ENCODE measurements at regions not wholly inside any gene's neighbourhood (a gene's known extent, or its start where the extent isn't known, plus 50 kb on each side); places are given as distances from the start of the nearest gene placed in this dataset.
A peak's percentile ranks its signal among the peaks of the same experiment; 100 is the strongest.

DNA sequence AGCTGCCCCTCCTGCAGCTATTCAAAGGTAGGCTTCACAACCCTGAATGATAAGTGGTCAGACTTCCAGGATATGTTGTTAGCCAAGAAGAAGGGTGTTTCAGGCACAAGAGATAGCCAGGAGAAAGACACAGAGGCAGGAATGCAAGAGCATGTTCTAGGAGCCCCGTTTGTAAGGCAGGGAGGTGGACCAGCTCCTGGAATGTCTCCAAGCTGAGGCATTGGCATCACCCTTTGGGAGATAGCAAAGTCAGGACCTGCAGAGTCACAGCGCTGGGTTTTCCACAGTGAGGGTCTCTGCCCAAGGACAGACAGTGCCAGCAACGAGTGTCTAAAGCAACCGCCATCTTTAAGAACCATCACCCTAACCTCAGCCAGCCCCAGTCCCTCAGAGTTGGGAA, 484.5 kb upstream of the ZMIZ1 start:
- TF ChIP-seq, protein P1, sequence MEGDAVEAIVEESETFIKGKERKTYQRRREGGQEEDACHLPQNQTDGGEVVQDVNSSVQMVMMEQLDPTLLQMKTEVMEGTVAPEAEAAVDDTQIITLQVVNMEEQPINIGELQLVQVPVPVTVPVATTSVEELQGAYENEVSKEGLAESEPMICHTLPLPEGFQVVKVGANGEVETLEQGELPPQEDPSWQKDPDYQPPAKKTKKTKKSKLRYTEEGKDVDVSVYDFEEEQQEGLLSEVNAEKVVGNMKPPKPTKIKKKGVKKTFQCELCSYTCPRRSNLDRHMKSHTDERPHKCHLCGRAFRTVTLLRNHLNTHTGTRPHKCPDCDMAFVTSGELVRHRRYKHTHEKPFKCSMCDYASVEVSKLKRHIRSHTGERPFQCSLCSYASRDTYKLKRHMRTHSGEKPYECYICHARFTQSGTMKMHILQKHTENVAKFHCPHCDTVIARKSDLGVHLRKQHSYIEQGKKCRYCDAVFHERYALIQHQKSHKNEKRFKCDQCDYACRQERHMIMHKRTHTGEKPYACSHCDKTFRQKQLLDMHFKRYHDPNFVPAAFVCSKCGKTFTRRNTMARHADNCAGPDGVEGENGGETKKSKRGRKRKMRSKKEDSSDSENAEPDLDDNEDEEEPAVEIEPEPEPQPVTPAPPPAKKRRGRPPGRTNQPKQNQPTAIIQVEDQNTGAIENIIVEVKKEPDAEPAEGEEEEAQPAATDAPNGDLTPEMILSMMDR (IDR thresholded peaks at IDR 0.05), result no peak
- TF ChIP-seq POLR2AphosphoS5 (IDR thresholded peaks at IDR 0.05), result no peak
- TF ChIP-seq EP300 (IDR thresholded peaks at IDR 0.05), result no peak
- TF ChIP-seq POLR2A (IDR thresholded peaks at IDR 0.05), result no peak
- 80% methylated on average over 2 to 4 of the region's 4 CpGs for WGBS, 2 donors
- DNase-seq, result no peak
- ATAC-seq (ENCODE audit: low FRiP score in 2 of 2), result no peak
- Histone ChIP-seq H3K27ac (peak overlapping the region in 1 of 4 donors; percentile 40), H3K4me1 (peaks cover 0 to 8% (median 0%) of the 10 kb centered on the region in 4 donors), H3K36me3 (no peaks in the 10 kb centered on the region), H3K4me3 (no peak overlapping the region), H3K9me3 (no peaks in the 10 kb centered on the region), H3K27me3 (no peaks in the 10 kb centered on the region)

DNA sequence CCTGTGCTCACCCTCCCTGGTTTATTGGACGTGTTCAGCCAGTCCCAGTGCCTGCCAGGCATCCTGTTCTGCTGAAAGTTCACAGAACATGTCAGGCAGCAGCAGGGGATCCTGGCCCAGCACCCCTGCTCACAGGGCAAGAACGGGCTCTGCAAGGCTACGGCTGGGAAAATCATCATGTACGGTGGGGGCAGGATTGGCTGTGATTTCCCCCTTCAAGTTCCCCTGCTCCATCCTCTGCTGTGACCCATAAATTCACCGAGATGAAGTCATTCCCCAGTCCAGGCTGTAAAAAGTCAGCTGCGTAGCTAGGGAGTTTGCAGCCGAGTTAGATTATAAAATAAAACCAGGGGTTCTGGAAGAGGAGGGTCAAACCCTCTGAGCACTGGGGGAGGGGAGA, 484.1 kb upstream of the ZMIZ1 start:
- no peak for DNase-seq

DNA sequence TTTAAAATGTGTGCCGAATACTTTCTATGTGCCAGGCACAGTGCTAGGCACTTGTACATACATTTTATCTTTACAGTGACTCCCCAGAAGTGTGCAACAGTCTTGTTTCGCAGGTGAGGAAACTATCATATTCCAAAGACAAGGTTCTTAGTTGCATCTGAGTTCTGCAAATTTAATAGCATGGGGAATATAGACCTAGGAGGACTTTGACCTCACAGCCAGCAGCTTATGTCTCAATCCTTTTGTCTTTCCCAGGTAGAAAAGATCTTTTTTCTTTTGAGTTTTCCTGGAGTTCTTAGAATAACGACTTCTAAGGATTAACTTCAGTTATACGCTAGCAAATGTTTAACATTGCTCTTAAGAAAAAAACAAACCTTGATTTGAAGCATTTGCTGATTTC, 482.8 kb upstream of the ZMIZ1 start:
- WGBS, 2 donors, result 87 to 89% methylated on average over 4 of the region's 4 CpGs

More for the DNA sequence above, 484.1 kb upstream of the ZMIZ1 start:
- H3K27ac ChIP-seq, result peak overlapping the region in 1 of 4 donors; percentile 40
- no peak for ATAC-seq (ENCODE audit: low FRiP score in 2 of 2)
- H3K36me3 ChIP-seq, result no peaks in the 10 kb centered on the region
- H3K9me3 ChIP-seq, result no peaks in the 10 kb centered on the region
- H3K4me1 ChIP-seq, result peaks cover 0 to 8% (median 0%) of the 10 kb centered on the region in 4 donors
- no peaks in the 10 kb centered on the region for H3K27me3 ChIP-seq
- TF ChIP-seq, protein P1 (IDR thresholded peaks at IDR 0.05), result no peak
- TF ChIP-seq POLR2AphosphoS5 (IDR thresholded peaks at IDR 0.05), result no peak
- no peak for TF ChIP-seq EP300 (IDR thresholded peaks at IDR 0.05)
- TF ChIP-seq POLR2A (IDR thresholded peaks at IDR 0.05), result no peak
- H3K4me3 ChIP-seq, result no peak overlapping the region
- 79% methylated on average over 4 to 7 of the region's 7 CpGs for WGBS, 2 donors

DNA sequence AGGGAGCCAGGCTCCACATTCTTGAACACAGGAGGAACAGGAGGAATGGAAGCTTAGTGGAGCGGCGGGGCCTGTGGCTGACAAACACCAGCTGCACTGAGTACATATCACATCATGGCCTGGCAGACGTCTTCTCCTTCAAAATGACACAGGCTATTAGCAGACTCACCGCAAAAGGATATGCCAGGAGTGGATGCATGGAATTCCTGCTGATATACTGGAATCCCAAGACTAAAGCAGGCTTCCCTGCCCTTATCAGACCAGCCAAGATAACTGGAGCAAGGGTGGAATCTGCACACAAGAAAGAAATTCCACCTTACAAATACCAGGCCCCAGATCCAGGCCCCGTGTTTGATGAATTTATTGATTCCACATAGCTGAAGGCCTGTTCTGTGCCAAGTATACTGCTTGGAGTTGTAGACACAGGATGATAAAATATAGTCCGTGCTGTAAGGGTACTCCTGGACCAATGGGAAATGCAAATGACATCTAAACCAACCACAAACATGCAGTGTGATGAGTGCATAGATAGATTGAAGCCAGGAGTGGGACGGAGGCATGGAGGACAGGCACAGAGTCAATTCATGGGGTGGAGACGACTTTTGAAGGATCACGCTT, 480.5 kb upstream of the ZMIZ1 start:
- peaks cover 0 to 8% (median 0%) of the 10 kb centered on the region in 4 donors for H3K4me1 ChIP-seq
- ATAC-seq (ENCODE audit: low FRiP score in 2 of 2) (peak; percentile 73 to 89), DNase-seq (no peak)
- H3K4me3 ChIP-seq, result no peak overlapping the region
- WGBS, 2 donors, result 69 to 72% methylated on average over 8 to 9 of the region's 9 CpGs
- H3K27ac ChIP-seq, result peak overlapping the region in 1 of 4 donors; percentile 2
- H3K27me3 ChIP-seq, result no peaks in the 10 kb centered on the region
- no peaks in the 10 kb centered on the region for H3K36me3 ChIP-seq
- H3K9me3 ChIP-seq, result no peaks in the 10 kb centered on the region
- no peak for TF ChIP-seq POLR2A (IDR thresholded peaks at IDR 0.05)
- TF ChIP-seq POLR2AphosphoS5 (IDR thresholded peaks at IDR 0.05), result peak; percentile 41 to 69
- TF ChIP-seq, protein P1 (IDR thresholded peaks at IDR 0.05), result no peak
- TF ChIP-seq EP300 (IDR thresholded peaks at IDR 0.05), result no peak

More for the DNA sequence above, 482.8 kb upstream of the ZMIZ1 start:
- no peak for TF ChIP-seq POLR2AphosphoS5 (IDR thresholded peaks at IDR 0.05)
- no peak for TF ChIP-seq EP300 (IDR thresholded peaks at IDR 0.05)
- TF ChIP-seq POLR2A (IDR thresholded peaks at IDR 0.05), result no peak
- TF ChIP-seq, protein P1 (IDR thresholded peaks at IDR 0.05), result no peak
- H3K9me3 ChIP-seq, result no peaks in the 10 kb centered on the region
- H3K27ac ChIP-seq, result no peak overlapping the region
- H3K4me1 ChIP-seq, result peaks cover 0 to 8% (median 0%) of the 10 kb centered on the region in 4 donors
- DNase-seq, result no peak
- H3K4me3 ChIP-seq, result no peak overlapping the region
- H3K36me3 ChIP-seq, result no peaks in the 10 kb centered on the region
- no peak for ATAC-seq (ENCODE audit: low FRiP score in 2 of 2)
- H3K27me3 ChIP-seq, result no peaks in the 10 kb centered on the region

DNA sequence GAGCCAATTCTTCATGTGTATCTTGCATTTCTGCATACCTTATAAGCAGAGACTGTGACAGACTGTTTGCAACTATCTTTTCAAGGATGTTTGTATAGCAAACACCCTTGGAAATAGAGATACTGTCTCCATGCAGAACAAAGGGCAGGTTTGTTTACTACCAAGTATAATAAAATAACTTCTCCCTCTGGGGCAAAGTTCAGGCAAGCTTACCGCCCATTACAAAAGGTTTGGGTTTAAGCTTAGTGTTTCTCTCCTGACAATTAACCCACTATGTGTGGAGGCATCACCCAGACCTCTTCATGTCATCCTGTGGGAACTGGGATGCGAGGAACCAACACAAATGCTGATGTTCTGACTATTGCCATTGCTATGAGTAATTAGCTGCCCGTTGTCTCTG, 479.1 kb upstream of the ZMIZ1 start:
- no peak for DNase-seq
- Histone ChIP-seq H3K27me3 (no peaks in the 10 kb centered on the region), H3K27ac (no peak overlapping the region), H3K4me3 (no peak overlapping the region), H3K9me3 (no peaks in the 10 kb centered on the region), H3K4me1 (peaks cover 0 to 8% (median 0%) of the 10 kb centered on the region in 4 donors), H3K36me3 (no peaks in the 10 kb centered on the region)
- WGBS, 2 donors, result 75 to 78% methylated on average over 3 of the region's 3 CpGs
- no peak for ATAC-seq (ENCODE audit: low FRiP score in 2 of 2)
- TF ChIP-seq EP300 (IDR thresholded peaks at IDR 0.05) (no peak), POLR2A (IDR thresholded peaks at IDR 0.05) (no peak), POLR2AphosphoS5 (IDR thresholded peaks at IDR 0.05) (no peak)
- TF ChIP-seq, protein P1 (IDR thresholded peaks at IDR 0.05), result no peak
